Neural progenitor cell (in vitro differentiated cells): ENCODE measurements at regions not wholly inside any gene's neighbourhood (a gene's known extent, or its start where the extent isn't known, plus 50 kb on each side); places are given as distances from the start of the nearest gene placed in this dataset.

ENCODE experiments used
- CTCF ChIP-seq: fragments of 200-600 bp; sonication (generic); IDR thresholded peaks from 2 replicates; pipeline ENCODE4 v1.5.1; 2017; ENCODE audit warnings: antibody characterized with exemption, mild to moderate bottlenecking
- EZH2 ChIP-seq: fragments of 200-600 bp; sonication (generic); IDR thresholded peaks from 2 replicates; pipeline ENCODE4 v1.6.1; 2017; ENCODE audit warnings: antibody characterized with exemption, mild to moderate bottlenecking, moderate library complexity

- TF ChIP-seq CTCF, result no peak
- no peak for TF ChIP-seq EZH2
Observed at GRCh38 chr11:38330578-38330977, 1732.5 kb upstream of the RAG2 start.
